H1 (cell line): ENCODE measurements at regions not wholly inside any gene's neighbourhood (a gene's known extent, or its start where the extent isn't known, plus 50 kb on each side); places are given as distances from the start of the nearest gene placed in this dataset.

Experiments used
- CTCF ChIA-PET: fragments of 300-600 bp; sonication (Branson Sonifier 250); formaldehyde crosslinking; loops from one replicate; lab custom pipeline; 2021; ENCODE audit not compliant: partially characterized antibody; lab: Charles Lee
- POLR2A ChIA-PET: fragments of 300-600 bp; sonication (Branson Sonifier 250); formaldehyde crosslinking; loops from one replicate; lab custom pipeline; 2021; ENCODE audit warnings: inconsistent platforms; ENCODE audit not compliant: partially characterized antibody; lab: Charles Lee
- DNase-seq, 2 experiments: peaks; one replicate each; pipeline versions ENCODE4 v3.0.0 to v3.0.0-alpha.2; 2010 to 2022; ENCODE audit warnings: low spot score in 2 of 2, low read depth in 1 of 2, mixed read lengths in 1 of 2
- FAIRE-seq: peaks from 2 replicates; lab custom pipeline; 2011; peaks lifted over from hg19 to GRCh38; lab: Jason Lieb, UNC
- H2AFZ ChIP-seq: 2 replicates; pipeline ENCODE4 v1.8.1; 2012; ENCODE audit warnings: low read length, inconsistent platforms
- H2AK5ac ChIP-seq: 2 replicates; pipeline ENCODE4 v1.6.1; 2013; ENCODE audit warnings: low read depth, low read length
- H2BK120ac ChIP-seq: replicated peaks from 2 replicates; pipeline ENCODE3; 2013; ENCODE audit warnings: low read depth, low read length, inconsistent platforms
- H2BK12ac ChIP-seq: 2 replicates; pipeline ENCODE4 v1.6.1; 2013; ENCODE audit warnings: low read depth, low read length
- H2BK15ac ChIP-seq: 2 replicates; pipeline ENCODE4 v1.6.1; 2013; ENCODE audit warnings: low read length
- H2BK20ac ChIP-seq: 2 replicates; pipeline ENCODE4 v1.6.1; 2013; ENCODE audit warnings: low read length
- H2BK5ac ChIP-seq: 2 replicates; pipeline ENCODE4 v1.6.1; 2013; ENCODE audit warnings: low read depth, low read length
- H3K14ac ChIP-seq: 2 replicates; pipeline ENCODE4 v1.6.1; 2013; ENCODE audit warnings: inconsistent platforms; ENCODE audit not compliant: insufficient read length
- H3K18ac ChIP-seq: 2 replicates; pipeline ENCODE4 v1.6.1; 2013; ENCODE audit warnings: low read length; ENCODE audit errors: extremely low read depth
- H3K23ac ChIP-seq: 2 replicates; pipeline ENCODE4 v1.6.1; 2013; ENCODE audit warnings: inconsistent platforms; ENCODE audit not compliant: insufficient read length
- H3K23me2 ChIP-seq: 2 replicates; pipeline ENCODE4 v1.6.1; 2013; ENCODE audit warnings: low read depth, low read length
- H3K27ac ChIP-seq: 2 replicates; pipeline ENCODE4 v1.6.1; 2011; ENCODE audit warnings: low read depth, low read length, inconsistent platforms
- H3K27me3 ChIP-seq, 4 experiments: replicated peaks in 1 of 4; 1 replicate in 1 of 4; 2 replicates in 3 of 4; pipeline versions ENCODE4 v1.6.1 to v1.8.1; 2011 to 2013; ENCODE audit warnings: low read length in 3 of 4, mild to moderate bottlenecking in 3 of 4, inconsistent platforms in 2 of 4, mixed read lengths in 2 of 4, moderate library complexity in 1 of 4; ENCODE audit not compliant: control insufficient read depth in 3 of 4, insufficient read depth in 3 of 4; ENCODE audit errors: extremely low read depth in 1 of 4
- H3K36me3 ChIP-seq, 4 experiments: 2 replicates each; pipeline versions ENCODE4 v1.6.1 to v1.8.1; 2011 to 2013; ENCODE audit warnings: mild to moderate bottlenecking in 4 of 4, low read length in 3 of 4, moderate library complexity in 2 of 4, control low read depth in 1 of 4, inconsistent platforms in 1 of 4; ENCODE audit not compliant: insufficient read depth in 4 of 4, control insufficient read depth in 2 of 4
- H3K4ac ChIP-seq: replicated peaks from 2 replicates; pipeline ENCODE3; 2013; ENCODE audit warnings: low read length, low read depth, mixed read lengths, inconsistent platforms; ENCODE audit not compliant: insufficient read length
- H3K4me1 ChIP-seq, 4 experiments: replicated peaks in 1 of 4; 1 replicate in 1 of 4; 2 replicates in 3 of 4; pipeline versions ENCODE4 v1.6.1 to v1.8.1; 2011 to 2013; ENCODE audit warnings: low read length in 3 of 4, inconsistent platforms in 2 of 4, mixed read lengths in 1 of 4; ENCODE audit not compliant: insufficient read depth in 4 of 4, control insufficient read depth in 3 of 4
- H3K4me2 ChIP-seq, 2 experiments: 2 replicates each; pipeline versions ENCODE4 v1.6.1 to v1.8.1; 2011 to 2013; ENCODE audit warnings: low read depth in 2 of 2, low read length in 2 of 2, control low read depth in 1 of 2, inconsistent platforms in 1 of 2, mild to moderate bottlenecking in 1 of 2; ENCODE audit not compliant: insufficient read depth in 1 of 2
- H3K4me3 ChIP-seq, 4 experiments: fragments of 200-600, 300-600 bp in 1 of 4; sonication (generic), shearing (Covaris generic), sonication (Bioruptor Twin) in 1 of 4; 2 replicates each; pipeline versions ENCODE4 v1.5.1 to v1.8.1; 2011 to 2016; ENCODE audit warnings: low read length in 4 of 4, low read depth in 3 of 4, control low read depth in 2 of 4, inconsistent platforms in 2 of 4, mild to moderate bottlenecking in 2 of 4, mixed read lengths in 1 of 4, moderate library complexity in 1 of 4; ENCODE audit not compliant: insufficient read depth in 2 of 4; ENCODE audit errors: extremely low read depth in 1 of 4
- H3K56ac ChIP-seq: replicated peaks from 2 replicates; pipeline ENCODE3; 2013; ENCODE audit warnings: low read depth, mild to moderate bottlenecking, mixed read lengths, low read length, inconsistent platforms; ENCODE audit not compliant: insufficient read length
- H3K79me1 ChIP-seq: 2 replicates; pipeline ENCODE4 v1.6.1; 2013; ENCODE audit warnings: low read depth, low read length, control low read depth
- H3K79me2 ChIP-seq, 2 experiments: 2 replicates each; pipeline versions ENCODE4 v1.6.1 to v1.8.1; 2012 to 2013; ENCODE audit warnings: low read length in 2 of 2, mild to moderate bottlenecking in 2 of 2, inconsistent platforms in 1 of 2; ENCODE audit not compliant: insufficient read depth in 2 of 2, control insufficient read depth in 1 of 2
- H3K9ac ChIP-seq, 4 experiments: replicated peaks in 1 of 4; 1 replicate in 1 of 4; 2 replicates in 3 of 4; pipeline versions ENCODE4 v1.6.1 to v1.8.1; 2011 to 2013; ENCODE audit warnings: low read depth in 3 of 4, low read length in 3 of 4, control low read depth in 2 of 4, mild to moderate bottlenecking in 2 of 4, moderate library complexity in 2 of 4, inconsistent platforms in 1 of 4; ENCODE audit errors: extremely low read depth in 1 of 4
- H3K9me3 ChIP-seq, 2 experiments: 2 replicates each; pipeline versions ENCODE4 v1.6.1 to v1.8.1; 2012 to 2013; ENCODE audit warnings: mild to moderate bottlenecking in 2 of 2, moderate library complexity in 2 of 2, control low read depth in 1 of 2, inconsistent platforms in 1 of 2, low read depth in 1 of 2, low read length in 1 of 2, mixed read lengths in 1 of 2; ENCODE audit not compliant: insufficient read depth in 2 of 2
- H4K20me1 ChIP-seq, 2 experiments: replicated peaks in 1 of 2; 2 replicates each; pipeline versions ENCODE3 to v1.8.1; 2011 to 2013; ENCODE audit warnings: inconsistent platforms in 2 of 2, low read length in 2 of 2, mild to moderate bottlenecking in 1 of 2; ENCODE audit not compliant: insufficient read depth in 2 of 2, control insufficient read depth in 1 of 2
- H4K5ac ChIP-seq: 2 replicates; pipeline ENCODE4 v1.6.1; 2013; ENCODE audit warnings: low read length, low read depth, mixed read lengths, inconsistent platforms; ENCODE audit not compliant: insufficient read length
- H4K8ac ChIP-seq: 2 replicates; pipeline ENCODE4 v1.8.0; 2013; ENCODE audit warnings: mild to moderate bottlenecking, moderate library complexity, low read length, inconsistent platforms; ENCODE audit not compliant: insufficient read depth; ENCODE audit errors: extremely low read depth
- H4K91ac ChIP-seq: replicated peaks from 2 replicates; pipeline ENCODE3; 2013; ENCODE audit warnings: low read length, mixed read lengths, inconsistent platforms; ENCODE audit not compliant: insufficient read length
- ATF2 ChIP-seq: IDR thresholded peaks from 2 replicates; pipeline ENCODE4 v1.6.1; 2012; ENCODE audit warnings: low read length, inconsistent platforms
- ATF3 ChIP-seq: IDR thresholded peaks from 2 replicates; pipeline ENCODE4 v1.6.1; 2011; ENCODE audit warnings: low read depth, mild to moderate bottlenecking, low read length; ENCODE audit not compliant: insufficient read depth
- BACH1 ChIP-seq: IDR thresholded peaks from 2 replicates; pipeline ENCODE4 v1.6.1; 2012; ENCODE audit warnings: low read length, improper control_type of control experiment
- CBX8 ChIP-seq: fragments of 300-800, 300-1000 bp; sonication (generic); IDR thresholded peaks from 2 replicates; pipeline ENCODE4 v1.7.1; 2016; ENCODE audit warnings: low read depth, low read length, borderline replicate concordance
- CEBPB ChIP-seq: IDR thresholded peaks from 2 replicates; pipeline ENCODE4 v1.6.1; 2012; ENCODE audit warnings: low read depth, low read length
- HDAC2 ChIP-seq, 2 experiments: fragments of 300-600 bp in 1 of 2; sonication (generic) in 1 of 2; IDR thresholded peaks; 2 replicates each; pipeline ENCODE4 v1.6.1; 2011 to 2012; ENCODE audit warnings: low read depth in 2 of 2, low read length in 2 of 2, mild to moderate bottlenecking in 2 of 2, moderate library complexity in 2 of 2, borderline replicate concordance in 1 of 2, inconsistent platforms in 1 of 2
- NANOG ChIP-seq: IDR thresholded peaks from 2 replicates; pipeline ENCODE4 v1.6.1; 2011; ENCODE audit warnings: low read length, low read depth, mild to moderate bottlenecking, inconsistent platforms; ENCODE audit not compliant: insufficient read depth, poor library complexity, severe bottlenecking
- TAF7 ChIP-seq: optimal IDR thresholded peaks from 2 replicates; pipeline ENCODE3; 2011; ENCODE audit warnings: low read depth, mild to moderate bottlenecking, inconsistent platforms, low read length, moderate library complexity, borderline replicate concordance
- TBP ChIP-seq: IDR thresholded peaks from 2 replicates; pipeline ENCODE4 v1.6.1; 2011; ENCODE audit warnings: low read depth, low read length, improper control_type of control experiment
- YY1 ChIP-seq: IDR thresholded peaks from 2 replicates; pipeline ENCODE4 v1.6.1; 2011; ENCODE audit warnings: low read depth, mild to moderate bottlenecking, low read length
- WGBS, 2 experiments: shearing (Covaris generic) in 1 of 2; methylation state at CpG; one replicate each; pipeline versions ENCODE4 v1.1.6 to v1.1.7; 2013 to 2015; ENCODE audit warnings: low lambda C conversion rate in 2 of 2, mixed read lengths in 2 of 2, inconsistent platforms in 1 of 2, low coverage in 1 of 2, missing lambda C conversion rate in 1 of 2; ENCODE audit not compliant: insufficient replicate concordance in 2 of 2, insufficient coverage in 1 of 2, insufficient read length in 1 of 2; ENCODE audit errors: extremely low coverage in 1 of 2, missing lambda C conversion rate in 1 of 2; 5-methylcytosine and 5-hydroxymethylcytosine counted together
- TF ChIP-seq, protein P1 (sequence below): IDR thresholded peaks from 2 replicates; pipeline ENCODE4 v1.6.1; 2011; ENCODE audit warnings: low read length, improper control_type of control experiment

- H3K4me3 ChIP-seq: no peak overlapping the region
- no peak overlapping the region for H2BK20ac ChIP-seq
- DNase-seq (no peak), FAIRE-seq (no peak)
- no peaks in the 10 kb centered on the region for H3K9me3 ChIP-seq
- ChIA-PET POLR2A (no interaction called here), CTCF (no interaction called here)
- no peak overlapping the region for H3K9ac ChIP-seq
- no peak overlapping the region for H2BK120ac ChIP-seq
- no peak overlapping the region for H3K27ac ChIP-seq
- no peak overlapping the region for H2BK12ac ChIP-seq
- H4K5ac ChIP-seq: no peak overlapping the region
- WGBS, 2 experiments: 79% methylated on average over 11 of the region's 11 CpGs; no CpG with 5 or more reads in 1 of the 2 experiments
- no peak overlapping the region for H2AK5ac ChIP-seq
- H2AFZ ChIP-seq: 0 out of 2 replicates have a peak overlapping the region, but pooled peaks have one; percentile 17
- H3K14ac ChIP-seq: no peak overlapping the region
- no peak overlapping the region; the same call in 1 of the 2 replicates for H4K8ac ChIP-seq
- peaks cover 0 to 5% (median 2%) of the 10 kb centered on the region in 4 experiments; a peak in 3 of 7 replicates for H3K4me1 ChIP-seq
- no peaks in the 10 kb centered on the region for H3K79me1 ChIP-seq
- H3K36me3 ChIP-seq: no peaks in the 10 kb centered on the region
- H3K79me2 ChIP-seq: no peaks in the 10 kb centered on the region
- H2BK15ac ChIP-seq: no peak overlapping the region
- H2BK5ac ChIP-seq: no peak overlapping the region
- H3K23me2 ChIP-seq: no peaks in the 10 kb centered on the region
- H3K23ac ChIP-seq: no peak overlapping the region
- H3K27me3 ChIP-seq: no peaks in the 10 kb centered on the region
- no peak overlapping the region for H3K18ac ChIP-seq
- no peak overlapping the region for H3K56ac ChIP-seq
- no peak overlapping the region for H4K91ac ChIP-seq
- H3K4ac ChIP-seq: no peak overlapping the region
- no peak overlapping the region for H3K4me2 ChIP-seq
- no peaks in the 10 kb centered on the region for H4K20me1 ChIP-seq
- TF ChIP-seq BACH1: no peak
- TF ChIP-seq NANOG: no peak
- TF ChIP-seq, protein P1, sequence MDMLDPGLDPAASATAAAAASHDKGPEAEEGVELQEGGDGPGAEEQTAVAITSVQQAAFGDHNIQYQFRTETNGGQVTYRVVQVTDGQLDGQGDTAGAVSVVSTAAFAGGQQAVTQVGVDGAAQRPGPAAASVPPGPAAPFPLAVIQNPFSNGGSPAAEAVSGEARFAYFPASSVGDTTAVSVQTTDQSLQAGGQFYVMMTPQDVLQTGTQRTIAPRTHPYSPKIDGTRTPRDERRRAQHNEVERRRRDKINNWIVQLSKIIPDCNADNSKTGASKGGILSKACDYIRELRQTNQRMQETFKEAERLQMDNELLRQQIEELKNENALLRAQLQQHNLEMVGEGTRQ: no peak
- TF ChIP-seq CBX8: no peak
- no peak for TF ChIP-seq ATF3
- TF ChIP-seq HDAC2 (IDR thresholded peaks at IDR 0.05; ENCODE audit: borderline replicate concordance in 1 of 2, low read depth in 2 of 2, low read length in 2 of 2): no peak
- no peak for TF ChIP-seq YY1
- TF ChIP-seq TAF7: no peak
- no peak for TF ChIP-seq CEBPB
- no peak for TF ChIP-seq TBP
- no peak for TF ChIP-seq ATF2
Observed at GRCh38 chr18:78232196-78232595, 747.4 kb upstream of the SALL3 start.
